CD4-positive, alpha-beta memory T cell (primary cell): ENCODE measurements at regions not wholly inside any gene's neighbourhood (a gene's known extent, or its start where the extent isn't known, plus 50 kb on each side); places are given as distances from the start of the nearest gene placed in this dataset.

ENCODE experiments used
- CTCF ChIA-PET: fragments of 350-600 bp; sonication (Branson Sonifier 250); formaldehyde crosslinking; loops from one replicate; lab custom pipeline; 2021; ENCODE audit warnings: inconsistent platforms; ENCODE audit not compliant: partially characterized antibody; lab: Charles Lee
- POLR2A ChIA-PET: fragments of 350-600 bp; sonication (Branson Sonifier 250); formaldehyde crosslinking; loops from one replicate; lab custom pipeline; 2021; ENCODE audit not compliant: partially characterized antibody; lab: Charles Lee
- DNase-seq, 5 donors: peaks; one replicate each; pipeline versions ENCODE4 v3.0.0 to v3.0.0-alpha.2; 2020 to 2022; ENCODE audit warnings: mixed read lengths in 1 of 5
- H3K27ac ChIP-seq: one replicate; pipeline ENCODE4 v1.7.0; 2013; ENCODE audit warnings: low read depth, low read length
- H3K27me3 ChIP-seq: 2 replicates; pipeline ENCODE4 v1.7.0; 2013; ENCODE audit warnings: mild to moderate bottlenecking, low read length, moderate library complexity; ENCODE audit not compliant: insufficient read depth
- H3K36me3 ChIP-seq: 2 replicates; pipeline ENCODE4 v1.7.0; 2013; ENCODE audit warnings: mild to moderate bottlenecking, low read length, moderate library complexity; ENCODE audit not compliant: insufficient read depth
- H3K4me1 ChIP-seq: 2 replicates; pipeline ENCODE4 v1.7.0; 2013; ENCODE audit warnings: mild to moderate bottlenecking, low read length, moderate library complexity; ENCODE audit not compliant: insufficient read depth
- H3K4me3 ChIP-seq, 2 donors: one replicate each; pipeline ENCODE4 v1.7.0; 2013; ENCODE audit warnings: low read length in 2 of 2, mild to moderate bottlenecking in 1 of 2
- H3K9me3 ChIP-seq, 2 donors: one replicate each; pipeline ENCODE4 v1.7.0; 2013; ENCODE audit warnings: low read length in 2 of 2, control low read depth in 1 of 2; ENCODE audit not compliant: control insufficient read depth in 1 of 2
- H3K27ac Mint-ChIP-seq, 7 donors: one replicate each; pipeline ENCODE4 v1.8.0; 2020 to 2021; ENCODE audit warnings: mixed read lengths in 7 of 7, mild to moderate bottlenecking in 6 of 7, inconsistent platforms in 3 of 7, moderate library complexity in 3 of 7
- H3K27me3 Mint-ChIP-seq, 2 donors: one replicate each; pipeline ENCODE4 v1.8.0; 2020 to 2021; ENCODE audit warnings: mixed read lengths in 2 of 2
- H3K36me3 Mint-ChIP-seq, 2 donors: one replicate each; pipeline ENCODE4 v1.8.0; 2020 to 2021; ENCODE audit warnings: mixed read lengths in 2 of 2, inconsistent platforms in 1 of 2, mild to moderate bottlenecking in 1 of 2
- H3K4me1 Mint-ChIP-seq, 4 donors: one replicate each; pipeline ENCODE4 v1.8.0; 2020 to 2021; ENCODE audit warnings: mixed read lengths in 4 of 4, mild to moderate bottlenecking in 1 of 4
- H3K4me3 Mint-ChIP-seq, 8 donors: one replicate each; pipeline ENCODE4 v1.8.0; 2020 to 2021; ENCODE audit warnings: mixed read lengths in 8 of 8, mild to moderate bottlenecking in 7 of 8, moderate library complexity in 6 of 8, inconsistent platforms in 3 of 8
- H3K9me3 Mint-ChIP-seq, 8 donors: one replicate each; pipeline ENCODE4 v1.8.0; 2020 to 2021; ENCODE audit warnings: mixed read lengths in 8 of 8, mild to moderate bottlenecking in 5 of 8, inconsistent platforms in 3 of 8, moderate library complexity in 1 of 8
- intact Hi-C: fragments of 100-400 bp; cut with micrococcal nuclease; formaldehyde crosslinking; loops from one replicate; pipeline ENCODE4 v1.15.1; 2023

DNA sequence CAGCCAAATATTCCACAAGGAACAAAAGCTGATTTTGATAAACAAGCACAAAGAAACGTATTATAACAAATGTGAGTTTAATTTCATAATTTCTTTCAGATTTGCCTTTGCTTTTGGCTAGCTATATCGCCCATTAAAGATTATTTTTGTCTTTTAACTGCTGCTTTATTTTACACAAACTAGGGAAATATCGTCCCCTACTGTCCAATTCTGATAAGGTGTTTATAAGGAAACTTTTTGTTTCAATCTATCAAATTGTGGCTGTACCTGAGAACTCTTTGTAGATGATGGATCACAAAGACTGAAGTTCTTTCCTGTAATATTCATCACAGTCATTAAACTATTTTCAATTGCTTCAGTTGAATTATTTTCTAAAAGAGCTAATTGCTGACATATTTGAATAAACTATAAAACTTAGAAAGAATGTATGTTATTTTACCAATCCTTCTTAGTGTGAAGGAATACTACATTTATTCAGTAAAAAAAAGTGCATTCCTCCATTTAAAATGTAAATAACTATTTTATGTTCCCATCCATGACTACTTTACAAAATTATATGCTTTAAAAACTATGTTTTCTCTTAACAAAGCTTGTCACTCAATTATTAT is 431.3 kb upstream of the ITGA1 start:
- no peak for DNase-seq
- Histone ChIP-seq H3K4me1 (no peaks in the 10 kb centered on the region), H3K27ac (no peak overlapping the region), H3K27me3 (no peaks in the 10 kb centered on the region), H3K9me3 (no peaks in the 10 kb centered on the region), H3K4me3 (no peak overlapping the region), H3K36me3 (no peaks in the 10 kb centered on the region)
- no peak overlapping the region for H3K27ac Mint-ChIP-seq
- CTCF ChIA-PET: interaction anchor here (1.5 kb wide), 1 partner anchor 17 kb away, joined by 3 read pairs; no protein-coding TSS in a partner anchor
- H3K4me3 Mint-ChIP-seq: no peak overlapping the region
- POLR2A ChIA-PET: no interaction called here
- no peaks in the 10 kb centered on the region for H3K27me3 Mint-ChIP-seq
- H3K9me3 Mint-ChIP-seq: peaks cover 0 to 2% (median 0%) of the 10 kb centered on the region in 8 donors
- H3K4me1 Mint-ChIP-seq: peaks cover 0 to 1% (median 0%) of the 10 kb centered on the region in 4 donors
- intact Hi-C loops: no loop called here
- H3K36me3 Mint-ChIP-seq: no peaks in the 10 kb centered on the region

DNA sequence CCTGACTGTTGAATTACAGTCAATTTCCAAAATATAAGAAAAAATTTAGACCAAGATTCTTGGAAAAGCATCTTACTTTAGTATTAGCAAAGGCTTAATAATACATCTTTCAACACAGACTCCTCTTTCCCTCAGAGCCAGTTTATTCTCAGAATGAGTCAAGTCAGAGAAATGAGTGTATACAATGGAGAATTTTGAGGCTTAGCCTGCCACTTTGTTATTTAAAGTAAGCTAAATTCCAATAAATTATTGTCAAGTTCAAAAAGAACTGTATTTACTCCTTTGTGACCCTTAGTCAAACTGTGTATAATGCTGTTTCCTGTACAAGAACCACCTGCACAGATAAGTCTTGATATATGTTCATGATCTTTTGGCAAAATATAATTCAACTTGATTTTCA is 428.5 kb upstream of the ITGA1 start:
- Mint-ChIP-seq H3K4me1 (peaks cover 0 to 2% (median 0%) of the 10 kb centered on the region in 4 donors), H3K9me3 (peaks cover 0 to 2% (median 0%) of the 10 kb centered on the region in 8 donors), H3K27me3 (no peaks in the 10 kb centered on the region), H3K4me3 (no peak overlapping the region), H3K36me3 (no peaks in the 10 kb centered on the region), H3K27ac (no peak overlapping the region)
- H3K4me3 ChIP-seq: no peak overlapping the region
- no peaks in the 10 kb centered on the region for H3K36me3 ChIP-seq
- H3K9me3 ChIP-seq: no peaks in the 10 kb centered on the region
- no peaks in the 10 kb centered on the region for H3K4me1 ChIP-seq
- H3K27ac ChIP-seq: no peak overlapping the region
- POLR2A ChIA-PET: no interaction called here
- no peak for DNase-seq
- CTCF ChIA-PET: no interaction called here
- intact Hi-C loops: no loop called here
- H3K27me3 ChIP-seq: no peaks in the 10 kb centered on the region

- peaks cover 0 to 1% of the 10 kb centered on the region in 2 donors for H3K27me3 Mint-ChIP-seq
- Histone ChIP-seq H3K36me3 (no peaks in the 10 kb centered on the region), H3K27me3 (no peaks in the 10 kb centered on the region), H3K27ac (no peak overlapping the region), H3K9me3 (no peaks in the 10 kb centered on the region), H3K4me1 (no peaks in the 10 kb centered on the region), H3K4me3 (no peak overlapping the region)
- no peak overlapping the region for H3K4me3 Mint-ChIP-seq
- H3K9me3 Mint-ChIP-seq: peaks cover 0 to 2% (median 0%) of the 10 kb centered on the region in 8 donors
- CTCF ChIA-PET: no interaction called here
- POLR2A ChIA-PET: no interaction called here
- DNase-seq: no peak
- no peaks in the 10 kb centered on the region for H3K36me3 Mint-ChIP-seq
- no peak overlapping the region for H3K27ac Mint-ChIP-seq
- intact Hi-C loops: no loop called here
- H3K4me1 Mint-ChIP-seq: peaks cover 0 to 2% (median 0%) of the 10 kb centered on the region in 4 donors
Observed at GRCh38 chr5:52360985-52361384, 426.7 kb upstream of the ITGA1 start.

DNA sequence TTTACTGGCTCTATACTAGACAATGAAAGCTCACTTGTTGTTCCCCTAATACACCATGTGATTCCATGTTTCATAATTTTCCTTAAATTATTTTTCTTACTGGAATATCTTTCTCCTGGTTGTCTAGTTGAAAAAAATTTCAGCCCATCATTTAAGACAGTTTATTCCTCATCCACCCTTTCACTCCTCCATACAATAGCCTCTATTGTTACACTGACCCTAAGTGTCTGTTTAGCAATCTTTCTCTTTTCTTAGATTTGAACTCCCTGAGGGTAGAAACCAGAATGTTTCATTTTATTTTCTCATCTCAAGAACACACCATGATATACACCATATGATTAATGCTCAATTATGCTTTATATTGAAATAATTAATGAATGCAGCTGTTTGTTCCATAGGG is 413.4 kb upstream of the ITGA1 start:
- H3K9me3 Mint-ChIP-seq: peaks cover 0 to 2% (median 0%) of the 10 kb centered on the region in 8 donors

DNA sequence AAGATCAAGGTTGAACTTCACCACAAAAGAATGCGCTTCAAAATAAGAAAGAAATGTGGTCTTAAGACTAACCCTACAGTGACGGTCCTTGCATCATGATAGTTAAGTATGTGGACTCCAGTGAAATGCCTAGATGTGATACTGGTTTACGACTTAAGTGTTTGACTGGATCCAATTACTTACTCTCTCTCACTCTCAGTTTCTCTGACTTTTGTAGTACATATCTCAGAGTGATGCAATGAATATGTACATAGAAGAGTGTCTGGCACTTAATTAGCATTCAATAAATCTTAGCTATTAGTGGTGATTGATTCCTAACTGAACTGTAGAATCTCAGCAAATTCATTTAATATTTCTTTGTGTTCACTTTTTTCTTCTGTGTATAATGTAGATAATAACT is 411.7 kb upstream of the ITGA1 start:
- Histone ChIP-seq H3K36me3 (no peaks in the 10 kb centered on the region), H3K4me3 (no peak overlapping the region), H3K27ac (no peak overlapping the region), H3K4me1 (no peaks in the 10 kb centered on the region), H3K27me3 (no peaks in the 10 kb centered on the region), H3K9me3 (no peaks in the 10 kb centered on the region)
- POLR2A ChIA-PET: no interaction called here
- H3K4me3 Mint-ChIP-seq: no peak overlapping the region
- peaks cover 0 to 2% (median 0%) of the 10 kb centered on the region in 8 donors for H3K9me3 Mint-ChIP-seq
- H3K27me3 Mint-ChIP-seq: peaks cover 0 to 1% of the 10 kb centered on the region in 2 donors
- no peaks in the 10 kb centered on the region for H3K4me1 Mint-ChIP-seq
- CTCF ChIA-PET: no interaction called here
- H3K27ac Mint-ChIP-seq: no peak overlapping the region
- intact Hi-C loops: no loop called here
- no peak for DNase-seq
- no peaks in the 10 kb centered on the region for H3K36me3 Mint-ChIP-seq

More for the DNA sequence above, 413.4 kb upstream of the ITGA1 start:
- CTCF ChIA-PET: no interaction called here
- Histone ChIP-seq H3K27ac (no peak overlapping the region), H3K4me1 (no peaks in the 10 kb centered on the region), H3K27me3 (no peaks in the 10 kb centered on the region), H3K4me3 (no peak overlapping the region), H3K9me3 (no peaks in the 10 kb centered on the region), H3K36me3 (no peaks in the 10 kb centered on the region)
- no peaks in the 10 kb centered on the region for H3K27me3 Mint-ChIP-seq
- H3K4me3 Mint-ChIP-seq: no peak overlapping the region
- intact Hi-C loops: no loop called here
- H3K27ac Mint-ChIP-seq: no peak overlapping the region
- DNase-seq: no peak
- POLR2A ChIA-PET: no interaction called here
- no peaks in the 10 kb centered on the region for H3K4me1 Mint-ChIP-seq
- no peaks in the 10 kb centered on the region for H3K36me3 Mint-ChIP-seq

- Histone ChIP-seq H3K27me3 (no peaks in the 10 kb centered on the region), H3K4me3 (no peak overlapping the region), H3K36me3 (no peaks in the 10 kb centered on the region), H3K27ac (no peak overlapping the region), H3K4me1 (no peaks in the 10 kb centered on the region), H3K9me3 (no peaks in the 10 kb centered on the region)
- no peak for DNase-seq
- Mint-ChIP-seq H3K9me3 (peaks cover 0 to 5% (median 0%) of the 10 kb centered on the region in 8 donors), H3K27ac (no peak overlapping the region), H3K27me3 (peaks cover 0 to 1% of the 10 kb centered on the region in 2 donors), H3K4me3 (no peak overlapping the region), H3K36me3 (no peaks in the 10 kb centered on the region), H3K4me1 (no peaks in the 10 kb centered on the region)
- CTCF ChIA-PET: no interaction called here
- intact Hi-C loops: no loop called here
- POLR2A ChIA-PET: no interaction called here
Observed at GRCh38 chr5:52376592-52376991, 411.1 kb upstream of the ITGA1 start.

GRCh38 chr5:52378237-52378636 is 409.5 kb upstream of the ITGA1 start:
- no peaks in the 10 kb centered on the region for H3K4me1 Mint-ChIP-seq
- no peak for DNase-seq
- no peaks in the 10 kb centered on the region for H3K36me3 ChIP-seq
- no peaks in the 10 kb centered on the region for H3K27me3 ChIP-seq
- H3K4me1 ChIP-seq: no peaks in the 10 kb centered on the region
- H3K27ac ChIP-seq: no peak overlapping the region
- peaks cover 0 to 1% of the 10 kb centered on the region in 2 donors for H3K27me3 Mint-ChIP-seq
- intact Hi-C loops: no loop called here
- ChIA-PET POLR2A (no interaction called here), CTCF (no interaction called here)
- H3K9me3 Mint-ChIP-seq: peaks cover 0 to 3% (median 0%) of the 10 kb centered on the region in 8 donors
- no peaks in the 10 kb centered on the region for H3K9me3 ChIP-seq
- H3K36me3 Mint-ChIP-seq: no peaks in the 10 kb centered on the region
- no peak overlapping the region for H3K4me3 ChIP-seq
- H3K4me3 Mint-ChIP-seq: no peak overlapping the region
- H3K27ac Mint-ChIP-seq: no peak overlapping the region
